Activated T-helper 17 cell treated with anti-CD3 and anti-CD28 coated beads, Interleukin-2, amount 50 U/mL, for 72 hours (primary cell): ENCODE measurements at regions not wholly inside any gene's neighbourhood (a gene's known extent, or its start where the extent isn't known, plus 50 kb on each side); places are given as distances from the start of the nearest gene placed in this dataset.

ENCODE experiments used
- ATAC-seq: fragments of 150-1000 bp; cut with Tn5 transposase; replicated peaks from 2 replicates; pipeline ENCODE4 v1.10.0; 2021; ENCODE audit warnings: mild to moderate bottlenecking, moderate library complexity
- H3K27ac Mint-ChIP-seq: one replicate; pipeline ENCODE4 v1.8.0; 2022; ENCODE audit warnings: mixed read lengths
- H3K27me3 Mint-ChIP-seq: one replicate; pipeline ENCODE4 v1.8.0; 2022; ENCODE audit warnings: mixed read lengths
- H3K36me3 Mint-ChIP-seq: one replicate; pipeline ENCODE4 v1.8.0; 2022; ENCODE audit warnings: low read depth, mild to moderate bottlenecking, mixed read lengths
- H3K4me1 Mint-ChIP-seq: one replicate; pipeline ENCODE4 v1.8.0; 2022; ENCODE audit warnings: mixed read lengths
- H3K4me3 Mint-ChIP-seq: one replicate; pipeline ENCODE4 v1.8.0; 2022; ENCODE audit warnings: mild to moderate bottlenecking, mixed read lengths
- H3K9me3 Mint-ChIP-seq: one replicate; pipeline ENCODE4 v1.8.0; 2022; ENCODE audit warnings: mixed read lengths

DNA sequence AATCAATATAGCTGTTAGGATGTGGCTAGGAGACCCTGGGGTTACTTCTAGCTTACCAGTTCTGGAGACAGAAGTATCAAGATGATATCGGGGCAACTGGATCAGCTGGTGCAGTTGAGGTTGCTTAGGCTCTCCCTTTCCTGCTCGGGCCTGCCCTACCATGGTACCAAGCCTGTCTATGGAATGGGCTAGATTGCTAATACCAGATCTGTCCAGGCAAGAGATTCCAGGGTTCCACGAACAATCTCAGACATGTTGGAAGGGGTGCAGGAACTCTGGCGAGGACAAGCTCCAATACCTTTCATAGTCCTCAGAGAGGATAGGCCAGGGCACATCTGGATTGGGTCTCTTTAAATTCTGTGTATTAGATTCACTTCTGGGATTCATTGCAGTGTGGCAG is 53.8 kb downstream of the ADM start:
- Mint-ChIP-seq H3K36me3 (no peaks in the 10 kb centered on the region), H3K4me3 (no peak overlapping the region), H3K9me3 (no peaks in the 10 kb centered on the region), H3K27ac (no peak overlapping the region), H3K27me3 (peaks cover 28% of the 10 kb centered on the region), H3K4me1 (no peaks in the 10 kb centered on the region)
- no peak for ATAC-seq

DNA sequence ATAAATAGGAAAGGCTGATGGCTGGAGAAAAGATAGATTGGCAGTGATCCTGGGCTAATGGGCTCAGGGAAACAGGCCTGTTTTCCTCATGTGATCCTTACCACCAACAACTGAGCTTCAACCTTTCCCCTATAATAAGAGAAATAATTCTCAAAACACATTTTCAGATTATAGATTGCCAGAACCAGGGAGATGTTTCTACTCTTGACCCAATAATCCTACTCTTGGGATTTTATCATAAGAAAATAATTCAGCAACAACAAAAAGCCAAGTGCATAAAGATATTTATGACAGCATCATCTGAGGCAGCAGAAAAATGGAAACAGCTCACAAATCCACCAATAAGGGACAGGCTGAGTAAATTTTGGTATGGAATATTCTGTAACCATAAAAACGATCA is 54.3 kb downstream of the ADM start:
- H3K9me3 Mint-ChIP-seq, result no peaks in the 10 kb centered on the region
- H3K27ac Mint-ChIP-seq, result no peak overlapping the region
- peaks cover 26% of the 10 kb centered on the region for H3K27me3 Mint-ChIP-seq
- H3K36me3 Mint-ChIP-seq, result no peaks in the 10 kb centered on the region
- H3K4me1 Mint-ChIP-seq, result no peaks in the 10 kb centered on the region
- no peak overlapping the region for H3K4me3 Mint-ChIP-seq
- no peak for ATAC-seq

- no peaks in the 10 kb centered on the region for H3K4me1 Mint-ChIP-seq
Observed at GRCh38 chr11:10360835-10361234, 56.0 kb downstream of the ADM start.

GRCh38 chr11:10365045-10365444 is 60.2 kb downstream of the ADM start:
- peaks cover 5% of the 10 kb centered on the region for H3K4me1 Mint-ChIP-seq
- peaks cover 4% of the 10 kb centered on the region for H3K9me3 Mint-ChIP-seq
- H3K36me3 Mint-ChIP-seq, result no peaks in the 10 kb centered on the region
- no peak overlapping the region for H3K27ac Mint-ChIP-seq
- peaks cover 14% of the 10 kb centered on the region for H3K27me3 Mint-ChIP-seq
- ATAC-seq, result no peak
- H3K4me3 Mint-ChIP-seq, result no peak overlapping the region

More at GRCh38 chr11:10360835-10361234, 56.0 kb downstream of the ADM start:
- Mint-ChIP-seq H3K4me3 (no peak overlapping the region), H3K27me3 (peaks cover 19% of the 10 kb centered on the region), H3K36me3 (no peaks in the 10 kb centered on the region), H3K27ac (no peak overlapping the region), H3K9me3 (no peaks in the 10 kb centered on the region)
- ATAC-seq, result no peak

- H3K4me1 Mint-ChIP-seq, result peaks cover 5% of the 10 kb centered on the region
- peak; percentile 90 for ATAC-seq
- H3K27ac Mint-ChIP-seq, result peak overlapping the region; percentile 5
- H3K9me3 Mint-ChIP-seq, result peaks cover 4% of the 10 kb centered on the region
- peaks cover 15% of the 10 kb centered on the region for H3K27me3 Mint-ChIP-seq
- H3K36me3 Mint-ChIP-seq, result no peaks in the 10 kb centered on the region
- peak overlapping the region; percentile 44 for H3K4me3 Mint-ChIP-seq
Observed at GRCh38 chr11:10366568-10367331, 61.9 kb downstream of the ADM start.

DNA sequence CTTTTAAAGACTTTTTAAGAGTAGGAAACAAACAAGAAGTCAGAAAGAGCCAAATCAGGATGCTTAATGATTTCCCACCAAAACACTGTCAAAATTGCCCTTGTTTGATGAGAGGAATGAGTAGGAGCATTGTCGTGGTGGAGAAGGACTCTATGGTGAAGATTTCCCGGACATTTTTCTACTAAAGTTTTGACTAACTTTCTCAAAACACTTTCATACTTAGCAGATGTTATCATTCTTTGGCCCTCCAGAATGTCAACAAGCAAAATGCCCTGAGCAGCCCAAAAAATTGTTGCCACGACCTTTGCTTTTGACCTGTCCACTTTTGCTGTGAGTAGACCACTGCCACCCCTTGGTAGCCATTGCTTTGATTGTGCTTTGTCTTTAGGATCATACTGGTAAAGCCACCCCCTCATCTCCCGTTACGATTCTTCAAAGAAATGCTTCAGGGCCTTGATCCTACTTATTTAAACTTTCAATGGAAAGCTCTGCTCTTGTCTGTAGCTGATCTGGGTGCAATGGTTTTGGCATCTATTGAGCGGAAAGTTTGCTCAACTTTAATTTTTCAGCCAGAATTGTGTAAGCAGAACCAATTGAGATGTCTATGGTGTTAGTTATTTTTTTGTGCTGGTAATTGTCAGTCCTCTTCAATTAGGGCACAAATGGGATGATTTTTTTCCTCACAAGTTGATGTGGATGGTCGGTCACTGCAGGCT is 67.2 kb downstream of the ADM start:
- Mint-ChIP-seq H3K27me3 (peaks cover 17% of the 10 kb centered on the region), H3K4me3 (no peak overlapping the region), H3K4me1 (no peaks in the 10 kb centered on the region), H3K27ac (no peak overlapping the region), H3K9me3 (peaks cover 4% of the 10 kb centered on the region), H3K36me3 (no peaks in the 10 kb centered on the region)
- no peak for ATAC-seq

GRCh38 chr11:10373340-10373739 is 68.5 kb downstream of the ADM start:
- H3K27ac Mint-ChIP-seq, result no peak overlapping the region
- no peak overlapping the region for H3K4me3 Mint-ChIP-seq
- no peak for ATAC-seq
- peaks cover 12% of the 10 kb centered on the region for H3K27me3 Mint-ChIP-seq
- no peaks in the 10 kb centered on the region for H3K9me3 Mint-ChIP-seq
- no peaks in the 10 kb centered on the region for H3K36me3 Mint-ChIP-seq
- no peaks in the 10 kb centered on the region for H3K4me1 Mint-ChIP-seq

DNA sequence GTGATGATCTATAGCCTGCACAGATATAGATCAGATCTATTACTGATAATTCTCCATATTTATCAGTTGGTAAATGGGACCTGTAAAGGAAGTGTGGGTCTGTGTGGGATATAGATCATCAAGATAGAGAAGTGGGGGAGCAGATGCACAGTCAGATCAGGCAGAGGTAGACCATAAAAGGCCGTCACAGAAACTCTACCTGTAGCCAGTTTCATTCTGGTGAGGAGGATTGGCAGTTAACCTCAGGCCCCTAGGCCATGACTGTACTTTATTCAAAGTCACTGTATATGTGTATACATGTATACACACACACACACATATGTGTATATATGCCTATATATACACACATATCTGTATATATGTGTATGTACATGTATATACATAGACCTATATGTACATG is 69.1 kb downstream of the ADM start:
- no peak overlapping the region for H3K4me3 Mint-ChIP-seq
- H3K36me3 Mint-ChIP-seq, result no peaks in the 10 kb centered on the region
- peaks cover 12% of the 10 kb centered on the region for H3K27me3 Mint-ChIP-seq
- H3K4me1 Mint-ChIP-seq, result no peaks in the 10 kb centered on the region
- peak; percentile 76 for ATAC-seq
- no peaks in the 10 kb centered on the region for H3K9me3 Mint-ChIP-seq
- H3K27ac Mint-ChIP-seq, result no peak overlapping the region

DNA sequence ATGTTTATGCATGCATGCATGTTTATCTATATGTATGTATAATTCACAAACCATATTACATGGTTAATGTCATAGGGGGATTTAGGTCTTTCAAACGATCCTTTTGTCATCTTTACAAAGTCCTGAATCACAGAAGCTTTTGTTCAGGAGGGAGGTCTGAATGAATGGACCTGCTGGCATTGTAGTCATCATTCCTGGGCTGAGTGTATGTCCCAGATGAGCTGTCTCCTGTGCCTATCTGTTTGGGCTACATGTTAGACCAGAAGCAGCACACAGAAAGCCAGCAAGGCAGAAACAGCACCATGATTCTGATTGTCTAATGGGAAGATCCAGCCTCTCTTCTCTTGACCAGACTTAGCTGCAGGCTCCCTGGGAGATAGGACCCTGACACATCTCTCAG is 69.5 kb downstream of the ADM start:
- Mint-ChIP-seq H3K36me3 (no peaks in the 10 kb centered on the region), H3K27me3 (peaks cover 12% of the 10 kb centered on the region), H3K4me3 (no peak overlapping the region), H3K27ac (no peak overlapping the region), H3K9me3 (no peaks in the 10 kb centered on the region), H3K4me1 (no peaks in the 10 kb centered on the region)
- peak; percentile 31 for ATAC-seq

- no peak overlapping the region for H3K27ac Mint-ChIP-seq
- H3K9me3 Mint-ChIP-seq, result no peaks in the 10 kb centered on the region
- peaks cover 7% of the 10 kb centered on the region for H3K27me3 Mint-ChIP-seq
- no peak for ATAC-seq
- no peaks in the 10 kb centered on the region for H3K4me1 Mint-ChIP-seq
- no peaks in the 10 kb centered on the region for H3K36me3 Mint-ChIP-seq
- H3K4me3 Mint-ChIP-seq, result no peak overlapping the region
Observed at GRCh38 chr11:10375280-10375971, 70.6 kb downstream of the ADM start.

GRCh38 chr11:10376061-10376460 is 71.2 kb downstream of the ADM start:
- H3K27me3 Mint-ChIP-seq, result peaks cover 4% of the 10 kb centered on the region
- H3K27ac Mint-ChIP-seq, result no peak overlapping the region
- no peak overlapping the region for H3K4me3 Mint-ChIP-seq
- no peak for ATAC-seq
- H3K36me3 Mint-ChIP-seq, result no peaks in the 10 kb centered on the region
- H3K4me1 Mint-ChIP-seq, result no peaks in the 10 kb centered on the region
- H3K9me3 Mint-ChIP-seq, result no peaks in the 10 kb centered on the region

DNA sequence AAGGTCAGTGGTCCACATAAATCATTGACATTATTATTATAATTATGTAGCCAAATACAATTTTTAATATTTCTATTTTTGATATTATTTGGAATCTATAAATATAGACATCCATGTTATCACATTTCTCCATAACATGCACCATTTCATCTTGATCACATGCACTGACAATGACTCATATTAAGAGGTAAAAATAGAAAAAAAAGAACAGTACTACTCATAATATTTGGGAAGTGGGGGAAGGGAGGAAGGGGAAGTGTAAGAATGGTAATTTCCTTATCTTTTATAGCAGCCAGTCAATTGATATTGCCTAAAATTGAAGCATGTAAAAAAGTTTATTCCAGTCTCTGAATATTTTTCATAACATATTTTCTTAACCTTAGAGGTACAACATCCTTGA is 72.3 kb downstream of the ADM start:
- no peaks in the 10 kb centered on the region for H3K9me3 Mint-ChIP-seq
- H3K4me1 Mint-ChIP-seq, result no peaks in the 10 kb centered on the region
- no peak overlapping the region for H3K27ac Mint-ChIP-seq

DNA sequence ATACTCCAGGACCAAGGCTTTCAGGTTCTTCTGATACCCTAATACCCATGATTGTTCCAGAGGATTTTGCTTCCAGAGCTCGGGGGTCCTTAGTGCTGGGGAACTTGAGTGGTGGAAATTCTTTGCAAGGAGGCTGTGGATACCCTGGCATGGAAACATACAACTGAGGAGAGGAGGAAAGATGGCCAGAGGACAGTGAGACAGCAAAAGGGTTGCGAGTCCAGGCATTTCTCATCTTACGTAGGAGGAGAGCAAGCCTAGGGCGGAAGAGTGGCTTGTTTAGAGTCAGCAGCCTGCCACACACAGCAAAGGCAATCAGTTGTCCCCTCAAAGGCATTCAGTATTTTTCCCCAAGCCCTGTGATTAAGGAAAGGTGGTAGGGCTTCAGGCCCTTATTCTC is 73.5 kb downstream of the ADM start:
- Mint-ChIP-seq H3K36me3 (no peaks in the 10 kb centered on the region), H3K4me3 (no peak overlapping the region), H3K9me3 (no peaks in the 10 kb centered on the region), H3K27ac (no peak overlapping the region), H3K27me3 (peaks cover 9% of the 10 kb centered on the region), H3K4me1 (no peaks in the 10 kb centered on the region)
- ATAC-seq, result no peak

More for the DNA sequence above, 72.3 kb downstream of the ADM start:
- H3K4me3 Mint-ChIP-seq, result no peak overlapping the region
- no peaks in the 10 kb centered on the region for H3K36me3 Mint-ChIP-seq
- peaks cover 8% of the 10 kb centered on the region for H3K27me3 Mint-ChIP-seq
- ATAC-seq, result no peak

GRCh38 chr11:10379022-10379421 is 74.1 kb downstream of the ADM start:
- Mint-ChIP-seq H3K4me3 (no peak overlapping the region), H3K36me3 (no peaks in the 10 kb centered on the region), H3K27me3 (peaks cover 9% of the 10 kb centered on the region), H3K4me1 (no peaks in the 10 kb centered on the region), H3K27ac (no peak overlapping the region), H3K9me3 (no peaks in the 10 kb centered on the region)
- no peak for ATAC-seq

- Mint-ChIP-seq H3K4me1 (no peaks in the 10 kb centered on the region), H3K4me3 (no peak overlapping the region)
Observed at GRCh38 chr11:10379426-10379825, 74.6 kb downstream of the ADM start.

More at GRCh38 chr11:10379426-10379825, 74.6 kb downstream of the ADM start:
- ATAC-seq, result no peak
- no peaks in the 10 kb centered on the region for H3K36me3 Mint-ChIP-seq
- no peak overlapping the region for H3K27ac Mint-ChIP-seq
- H3K9me3 Mint-ChIP-seq, result no peaks in the 10 kb centered on the region
- peaks cover 9% of the 10 kb centered on the region for H3K27me3 Mint-ChIP-seq
